ENCODE measurements at regions not wholly inside any gene's neighbourhood (a gene's known extent, or its start where the extent isn't known, plus 50 kb on each side); places are given as distances from the start of the nearest gene placed in this dataset.

DNA sequence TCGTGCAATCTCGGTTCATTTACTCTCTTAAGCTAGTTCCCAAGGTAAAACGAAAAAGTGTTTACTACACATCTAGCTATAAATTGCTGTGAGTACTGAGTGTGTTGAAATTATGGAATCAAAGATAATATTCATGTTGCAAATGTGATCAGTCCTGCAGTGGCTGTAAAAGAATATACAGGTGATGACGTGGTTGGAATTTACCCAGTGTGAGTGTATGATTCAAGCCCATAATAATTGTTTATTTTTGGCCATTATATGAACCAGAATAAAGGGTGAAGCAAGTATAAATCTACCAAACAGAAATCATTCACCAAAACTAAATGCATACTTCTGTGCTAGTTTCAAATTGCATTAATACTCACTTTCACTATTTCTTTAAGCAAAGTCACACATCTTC is 1363.6 kb upstream of the CHAC2 start:
- H3K36me3 ChIP-seq, result no peaks in the 10 kb centered on the region
- no peak overlapping the region for H3K4me3 ChIP-seq
- H3K4me1 ChIP-seq, result no peaks in the 10 kb centered on the region
- DNase-seq (ENCODE audit: low spot score in 2 of 2), result no peak
- H3K27ac ChIP-seq, result no peak overlapping the region
- whole genome bisulfite sequencing, result 95% methylated on average over 4 of the region's 4 CpGs
- no peaks in the 10 kb centered on the region for H3K9me3 ChIP-seq
- H3K27me3 ChIP-seq, result no peaks in the 10 kb centered on the region
- TF ChIP-seq EP300 (IDR thresholded peaks at IDR 0.05), result no peak
- no peak for TF ChIP-seq POLR2A (IDR thresholded peaks at IDR 0.05)
- no peak for TF ChIP-seq POLR2AphosphoS5 (IDR thresholded peaks at IDR 0.05)
- TF ChIP-seq, protein P1, sequence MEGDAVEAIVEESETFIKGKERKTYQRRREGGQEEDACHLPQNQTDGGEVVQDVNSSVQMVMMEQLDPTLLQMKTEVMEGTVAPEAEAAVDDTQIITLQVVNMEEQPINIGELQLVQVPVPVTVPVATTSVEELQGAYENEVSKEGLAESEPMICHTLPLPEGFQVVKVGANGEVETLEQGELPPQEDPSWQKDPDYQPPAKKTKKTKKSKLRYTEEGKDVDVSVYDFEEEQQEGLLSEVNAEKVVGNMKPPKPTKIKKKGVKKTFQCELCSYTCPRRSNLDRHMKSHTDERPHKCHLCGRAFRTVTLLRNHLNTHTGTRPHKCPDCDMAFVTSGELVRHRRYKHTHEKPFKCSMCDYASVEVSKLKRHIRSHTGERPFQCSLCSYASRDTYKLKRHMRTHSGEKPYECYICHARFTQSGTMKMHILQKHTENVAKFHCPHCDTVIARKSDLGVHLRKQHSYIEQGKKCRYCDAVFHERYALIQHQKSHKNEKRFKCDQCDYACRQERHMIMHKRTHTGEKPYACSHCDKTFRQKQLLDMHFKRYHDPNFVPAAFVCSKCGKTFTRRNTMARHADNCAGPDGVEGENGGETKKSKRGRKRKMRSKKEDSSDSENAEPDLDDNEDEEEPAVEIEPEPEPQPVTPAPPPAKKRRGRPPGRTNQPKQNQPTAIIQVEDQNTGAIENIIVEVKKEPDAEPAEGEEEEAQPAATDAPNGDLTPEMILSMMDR (IDR thresholded peaks at IDR 0.05), result no peak

DNA sequence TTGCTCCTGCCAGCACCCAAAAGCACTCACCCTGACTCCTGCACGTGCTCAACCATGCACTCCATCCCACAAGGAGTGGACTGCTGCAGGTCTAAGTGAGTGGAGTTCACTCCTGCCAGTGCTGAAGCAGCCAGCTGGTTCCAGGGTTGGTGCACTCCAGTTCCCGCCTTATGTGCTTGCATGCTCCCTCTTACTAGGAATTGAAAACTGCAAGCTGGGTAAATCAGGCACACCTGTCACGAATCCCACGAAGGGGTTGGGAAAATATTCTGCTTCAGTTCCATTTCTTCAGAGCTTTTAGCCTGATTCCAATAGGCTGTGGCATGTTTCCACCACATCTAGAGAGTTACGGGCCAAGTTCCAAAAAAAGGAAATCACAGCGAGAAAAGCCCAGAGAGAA is 1365.5 kb upstream of the CHAC2 start:
- H3K4me1 ChIP-seq, result no peaks in the 10 kb centered on the region
- TF ChIP-seq, protein P1 (IDR thresholded peaks at IDR 0.05), result no peak
- TF ChIP-seq POLR2AphosphoS5 (IDR thresholded peaks at IDR 0.05) (no peak), EP300 (IDR thresholded peaks at IDR 0.05) (no peak), POLR2A (IDR thresholded peaks at IDR 0.05) (no peak)
- no peak for DNase-seq (ENCODE audit: low spot score in 2 of 2)
- H3K4me3 ChIP-seq, result no peak overlapping the region
- H3K27me3 ChIP-seq, result no peaks in the 10 kb centered on the region
- no peak overlapping the region for H3K27ac ChIP-seq
- no peaks in the 10 kb centered on the region for H3K9me3 ChIP-seq
- 72% methylated on average over 5 of the region's 6 CpGs for WGBS
- H3K36me3 ChIP-seq, result no peaks in the 10 kb centered on the region

DNA sequence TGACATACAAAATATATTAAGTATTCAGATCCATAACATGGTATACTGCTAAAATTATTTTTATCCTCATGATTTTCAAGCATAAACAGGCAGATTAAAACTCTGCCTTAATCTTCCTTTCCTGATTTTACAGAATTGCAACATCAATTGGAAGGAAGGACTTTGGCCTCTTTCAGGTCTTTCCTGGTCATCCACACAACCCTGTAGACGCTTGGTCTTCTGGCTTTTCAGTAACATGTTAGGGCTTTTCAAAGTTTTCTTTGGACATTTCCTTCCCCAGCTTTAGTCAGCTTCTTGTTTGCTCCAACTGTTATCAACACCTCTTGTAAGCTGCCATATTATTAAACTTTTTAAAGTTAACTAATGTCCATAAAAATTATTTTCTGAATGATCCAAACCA is 1364.9 kb upstream of the NRXN1 start:
- 66% methylated on average over 1 of the region's 1 CpG for WGBS

DNA sequence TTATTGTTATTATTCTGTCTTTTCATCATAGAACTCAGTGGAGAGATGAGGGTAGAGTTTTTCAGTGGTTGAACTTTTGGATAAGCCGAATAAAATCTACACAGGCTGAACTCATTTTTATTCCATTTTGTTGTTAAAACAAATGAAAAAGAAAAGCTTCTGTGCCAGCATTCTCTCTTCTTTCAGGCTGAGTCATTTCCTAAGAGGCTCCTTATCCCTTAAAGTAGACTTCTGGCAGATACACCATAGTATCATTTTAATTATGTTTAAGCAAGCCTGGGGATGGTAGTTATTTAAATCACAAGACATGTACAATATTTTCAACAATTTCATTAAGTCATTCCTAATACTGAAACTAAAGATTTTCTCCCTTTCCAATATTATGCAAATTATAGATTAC is 1364.0 kb upstream of the NRXN1 start:
- WGBS, result 63% methylated on average over 1 of the region's 1 CpG
- no peak for TF ChIP-seq POLR2AphosphoS5 (IDR thresholded peaks at IDR 0.05)
- TF ChIP-seq EP300 (IDR thresholded peaks at IDR 0.05), result no peak
- TF ChIP-seq, protein P1 (IDR thresholded peaks at IDR 0.05), result no peak
- TF ChIP-seq POLR2A (IDR thresholded peaks at IDR 0.05), result no peak
- DNase-seq (ENCODE audit: low spot score in 2 of 2), result no peak
- Histone ChIP-seq H3K9me3 (no peaks in the 10 kb centered on the region), H3K27ac (no peak overlapping the region), H3K4me3 (no peak overlapping the region), H3K36me3 (no peaks in the 10 kb centered on the region), H3K27me3 (no peaks in the 10 kb centered on the region), H3K4me1 (no peaks in the 10 kb centered on the region)

More for the DNA sequence above, 1364.9 kb upstream of the NRXN1 start:
- no peak overlapping the region for H3K4me3 ChIP-seq
- no peak for TF ChIP-seq EP300 (IDR thresholded peaks at IDR 0.05)
- TF ChIP-seq, protein P1 (IDR thresholded peaks at IDR 0.05), result no peak
- no peak for TF ChIP-seq POLR2AphosphoS5 (IDR thresholded peaks at IDR 0.05)
- TF ChIP-seq POLR2A (IDR thresholded peaks at IDR 0.05), result no peak
- H3K27ac ChIP-seq, result no peak overlapping the region
- no peaks in the 10 kb centered on the region for H3K4me1 ChIP-seq
- H3K27me3 ChIP-seq, result no peaks in the 10 kb centered on the region
- H3K36me3 ChIP-seq, result no peaks in the 10 kb centered on the region
- no peak for DNase-seq (ENCODE audit: low spot score in 2 of 2)
- no peaks in the 10 kb centered on the region for H3K9me3 ChIP-seq

DNA sequence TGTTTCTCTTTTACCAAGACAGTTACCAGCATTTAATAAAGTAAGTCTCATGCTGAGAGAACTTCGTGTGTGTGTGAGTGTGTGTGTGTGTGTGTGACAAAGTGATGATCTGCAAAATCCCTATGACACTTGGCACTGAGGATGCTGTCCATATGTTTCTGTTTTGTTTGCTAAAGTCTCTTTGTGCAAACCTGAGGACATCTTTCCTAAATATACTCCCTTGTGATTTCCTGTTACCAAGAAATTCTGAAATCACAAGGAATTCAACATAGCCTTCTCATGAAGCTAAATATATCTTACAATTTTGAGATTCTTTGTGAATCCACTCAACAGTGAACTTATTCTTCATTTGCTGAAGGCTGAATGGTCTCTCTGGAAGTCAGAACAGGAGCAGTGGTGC is 1359.7 kb upstream of the NRXN1 start:
- Histone ChIP-seq H3K9me3 (no peaks in the 10 kb centered on the region), H3K27me3 (no peaks in the 10 kb centered on the region), H3K36me3 (no peaks in the 10 kb centered on the region), H3K4me1 (no peaks in the 10 kb centered on the region), H3K4me3 (no peak overlapping the region), H3K27ac (no peak overlapping the region)
- TF ChIP-seq, protein P1 (IDR thresholded peaks at IDR 0.05), result no peak
- no peak for TF ChIP-seq POLR2A (IDR thresholded peaks at IDR 0.05)
- TF ChIP-seq EP300 (IDR thresholded peaks at IDR 0.05), result no peak
- TF ChIP-seq POLR2AphosphoS5 (IDR thresholded peaks at IDR 0.05), result no peak
- WGBS, result 33% methylated on average over 1 of the region's 1 CpG
- DNase-seq (ENCODE audit: low spot score in 2 of 2), result no peak

Measured in suprapubic skin (tissue), 4 donors.